ENCODE measurements at regions not wholly inside any gene's neighbourhood (a gene's known extent, or its start where the extent isn't known, plus 50 kb on each side); places are given as distances from the start of the nearest gene placed in this dataset.

- no peak overlapping the region for H3K4me3 Mint-ChIP-seq
- H3K9me3 Mint-ChIP-seq: no peaks in the 10 kb centered on the region
- no peak for TF ChIP-seq CTCF (conservative IDR thresholded peaks at IDR 0.05)
- H3K27ac Mint-ChIP-seq: no peak overlapping the region
- H3K27me3 Mint-ChIP-seq: no peaks in the 10 kb centered on the region
- DNase-seq (ENCODE audit: extremely low spot score, unreplicated experiment): no peak
- peaks cover 23% of the 10 kb centered on the region for H3K4me1 Mint-ChIP-seq (ENCODE audit: unreplicated experiment)
- no peaks in the 10 kb centered on the region for H3K36me3 Mint-ChIP-seq
Observed at GRCh38 chr7:130875901-130876300, 141.9 kb upstream of the KLF14 start.

- no peak for DNase-seq (ENCODE audit: extremely low spot score, unreplicated experiment)
- H3K9me3 Mint-ChIP-seq: no peaks in the 10 kb centered on the region
- no peak overlapping the region for H3K4me3 Mint-ChIP-seq
- TF ChIP-seq CTCF (conservative IDR thresholded peaks at IDR 0.05): no peak
- no peak overlapping the region for H3K27ac Mint-ChIP-seq
- H3K36me3 Mint-ChIP-seq: no peaks in the 10 kb centered on the region
- no peaks in the 10 kb centered on the region for H3K27me3 Mint-ChIP-seq
- peaks cover 32% of the 10 kb centered on the region for H3K4me1 Mint-ChIP-seq (ENCODE audit: unreplicated experiment)
Observed at GRCh38 chr7:130877236-130877990, 143.4 kb upstream of the KLF14 start.

GRCh38 chr7:130877991-130878305 lies 143.9 kb upstream of the KLF14 start:
- H3K27ac Mint-ChIP-seq: no peak overlapping the region
- no peaks in the 10 kb centered on the region for H3K27me3 Mint-ChIP-seq
- no peaks in the 10 kb centered on the region for H3K9me3 Mint-ChIP-seq
- TF ChIP-seq CTCF (conservative IDR thresholded peaks at IDR 0.05): no peak
- no peak for DNase-seq (ENCODE audit: extremely low spot score, unreplicated experiment)
- H3K4me1 Mint-ChIP-seq (ENCODE audit: unreplicated experiment): peaks cover 32% of the 10 kb centered on the region
- H3K36me3 Mint-ChIP-seq: no peaks in the 10 kb centered on the region
- H3K4me3 Mint-ChIP-seq: no peak overlapping the region

- H3K4me1 Mint-ChIP-seq (ENCODE audit: unreplicated experiment): peaks cover 32% of the 10 kb centered on the region
- H3K27me3 Mint-ChIP-seq: no peaks in the 10 kb centered on the region
- H3K36me3 Mint-ChIP-seq: no peaks in the 10 kb centered on the region
- H3K9me3 Mint-ChIP-seq: no peaks in the 10 kb centered on the region
- no peak for TF ChIP-seq CTCF (conservative IDR thresholded peaks at IDR 0.05)
- no peak for DNase-seq (ENCODE audit: extremely low spot score, unreplicated experiment)
- H3K4me3 Mint-ChIP-seq: no peak overlapping the region
- H3K27ac Mint-ChIP-seq: no peak overlapping the region
Observed at GRCh38 chr7:130878785-130879184, 144.8 kb upstream of the KLF14 start.

- Mint-ChIP-seq H3K36me3 (no peaks in the 10 kb centered on the region), H3K27ac (no peak overlapping the region), H3K4me1 (ENCODE audit: unreplicated experiment) (peaks cover 32% of the 10 kb centered on the region), H3K27me3 (no peaks in the 10 kb centered on the region), H3K9me3 (no peaks in the 10 kb centered on the region), H3K4me3 (no peak overlapping the region)
- DNase-seq (ENCODE audit: extremely low spot score, unreplicated experiment): no peak
- TF ChIP-seq CTCF (conservative IDR thresholded peaks at IDR 0.05): no peak
Observed at GRCh38 chr7:130879191-130879590, 145.2 kb upstream of the KLF14 start.

- no peaks in the 10 kb centered on the region for H3K27me3 Mint-ChIP-seq
- DNase-seq (ENCODE audit: extremely low spot score, unreplicated experiment): no peak
- no peaks in the 10 kb centered on the region for H3K36me3 Mint-ChIP-seq
- no peak overlapping the region for H3K27ac Mint-ChIP-seq
- TF ChIP-seq CTCF (conservative IDR thresholded peaks at IDR 0.05): no peak
- H3K9me3 Mint-ChIP-seq: no peaks in the 10 kb centered on the region
- peaks cover 44% of the 10 kb centered on the region for H3K4me1 Mint-ChIP-seq (ENCODE audit: unreplicated experiment)
- peak overlapping the region; percentile 29 for H3K4me3 Mint-ChIP-seq
Observed at GRCh38 chr7:130880668-130881067, 146.7 kb upstream of the KLF14 start.
